GM21786 (cell line): ENCODE measurements at regions not wholly inside any gene's neighbourhood (a gene's known extent, or its start where the extent isn't known, plus 50 kb on each side); places are given as distances from the start of the nearest gene placed in this dataset.
"Not testable (repeated sequence)": the region's sequence is repeated elsewhere in the genome, so short reads cannot be mapped to it uniquely, and the experiment has no call there.

Experiments used
- ATAC-seq: cut with Tn5 transposase; IDR thresholded peaks from one replicate; pipeline ENCODE4 v1.9.1; 2021; ENCODE audit not compliant: unreplicated experiment

- ATAC-seq: no peak
Measured at GRCh38 chr10:118870467-118871243, 115.9 kb upstream of the CACUL1 start.

GRCh38 chr10:118871244-118871865 lies 116.6 kb upstream of the CACUL1 start:
- ATAC-seq: no peak

GRCh38 chr10:118873091-118873737 lies 118.4 kb upstream of the CACUL1 start:
- no peak for ATAC-seq

DNA sequence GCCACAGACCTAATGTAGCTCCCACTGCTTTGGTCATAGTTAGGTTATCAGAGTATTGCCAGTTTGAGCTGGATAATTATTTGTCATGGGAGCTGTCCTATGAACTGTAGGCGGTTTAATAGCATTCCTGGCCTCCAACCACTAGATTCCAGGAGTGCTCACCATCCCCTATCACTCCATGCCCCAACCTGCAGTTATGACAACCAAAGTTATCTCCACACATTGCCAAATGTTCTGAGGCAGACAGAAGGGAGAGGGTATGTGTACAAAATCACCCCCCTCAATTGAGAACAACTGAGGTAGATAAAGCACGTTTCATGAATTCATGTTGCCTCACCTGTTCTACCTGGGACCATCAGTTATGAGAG lies 119.0 kb upstream of the CACUL1 start:
- ATAC-seq: no peak

GRCh38 chr10:118874171-118874570 lies 119.4 kb upstream of the CACUL1 start:
- ATAC-seq: no peak

GRCh38 chr10:118875087-118875486 lies 120.3 kb upstream of the CACUL1 start:
- no peak for ATAC-seq

GRCh38 chr10:118882741-118883140 lies 128.0 kb upstream of the CACUL1 start:
- ATAC-seq: no peak

GRCh38 chr10:118892255-118892654 lies 137.3 kb upstream of the NANOS1 start:
- ATAC-seq: no peak

GRCh38 chr10:118894891-118895290 lies 134.6 kb upstream of the NANOS1 start:
- not testable (repeated sequence) for ATAC-seq

DNA sequence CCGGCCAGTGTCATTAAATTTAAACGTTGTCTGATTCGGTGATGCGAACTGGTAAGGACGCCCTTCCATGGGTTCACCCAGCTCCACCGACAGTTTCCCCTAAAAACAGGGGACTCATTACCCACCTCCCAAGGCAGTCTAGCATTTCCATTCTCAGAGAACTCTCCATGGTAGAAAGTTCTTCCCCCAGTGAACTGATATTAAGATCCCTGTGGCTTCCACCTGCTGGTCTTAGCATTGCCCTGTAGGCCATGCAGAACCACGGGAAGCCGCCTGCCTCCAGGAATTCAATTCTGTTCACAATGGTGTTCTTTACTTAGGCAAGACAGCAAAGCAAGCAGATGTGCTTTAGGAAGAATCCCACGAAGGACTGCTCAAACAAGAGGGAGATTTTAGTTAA lies 128.9 kb upstream of the NANOS1 start:
- ATAC-seq: no peak

- ATAC-seq: no peak
Measured at GRCh38 chr10:118901380-118901779, 128.1 kb upstream of the NANOS1 start.

DNA sequence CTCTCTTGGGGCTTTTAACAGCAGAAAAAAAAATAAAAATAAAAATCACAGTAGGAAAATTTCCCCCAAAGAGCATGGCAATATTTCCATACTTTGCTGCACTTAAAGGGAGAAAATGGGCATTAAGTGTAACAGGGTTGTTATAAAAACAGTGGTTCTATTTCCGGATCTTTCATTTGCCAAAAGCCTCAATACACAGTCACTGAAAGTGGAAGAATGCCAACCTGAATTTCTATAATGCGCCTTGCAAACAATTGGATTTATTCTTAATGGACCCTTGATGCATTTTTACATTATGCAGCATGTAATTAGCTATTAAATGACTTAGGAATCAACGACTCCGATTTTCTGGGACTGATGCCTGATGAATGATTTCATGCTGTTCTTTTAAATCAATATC lies 127.6 kb upstream of the NANOS1 start:
- no peak for ATAC-seq

- ATAC-seq: not testable (repeated sequence)
Measured at GRCh38 chr10:118902656-118903055, 126.9 kb upstream of the NANOS1 start.

DNA sequence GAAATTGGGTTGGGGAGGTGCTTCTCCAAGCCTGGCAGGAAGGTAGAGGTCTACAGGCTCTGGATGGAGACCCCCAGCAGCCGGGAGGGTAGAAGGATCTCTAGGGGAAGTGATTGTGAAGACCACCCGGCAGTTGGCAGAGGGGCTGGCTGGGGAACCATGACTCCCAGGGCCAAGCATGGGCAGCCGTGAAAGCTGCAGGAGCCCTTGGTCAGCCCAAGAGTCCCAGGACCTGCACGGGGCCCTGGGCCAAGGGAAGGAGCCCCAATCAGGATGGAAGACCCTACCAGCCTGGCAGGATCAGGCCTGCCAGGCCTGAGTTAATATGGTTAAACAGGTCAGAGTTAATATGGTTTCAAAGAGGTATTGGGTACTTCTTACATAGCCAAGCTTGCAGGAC lies 126.3 kb upstream of the NANOS1 start:
- no peak for ATAC-seq

DNA sequence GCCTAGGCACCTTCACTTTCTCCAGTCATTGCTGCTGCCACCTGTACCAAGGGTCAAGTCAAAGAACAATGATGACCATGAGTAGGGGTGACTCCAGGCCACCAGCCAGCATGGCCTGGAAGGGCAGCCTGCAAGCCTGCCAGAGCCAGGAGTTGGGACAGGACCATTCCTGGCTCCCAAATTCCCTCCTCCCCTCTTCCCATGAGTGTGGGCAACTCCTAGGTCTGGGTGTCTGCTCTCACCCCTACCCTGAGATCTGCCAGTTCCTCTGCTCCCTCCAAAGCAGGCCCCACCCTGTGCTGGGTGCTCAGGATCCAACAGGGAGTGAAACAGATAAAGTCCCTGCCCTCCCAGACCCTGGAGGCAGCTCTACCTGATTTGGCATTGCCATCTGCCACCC lies 125.8 kb upstream of the NANOS1 start:
- no peak for ATAC-seq

DNA sequence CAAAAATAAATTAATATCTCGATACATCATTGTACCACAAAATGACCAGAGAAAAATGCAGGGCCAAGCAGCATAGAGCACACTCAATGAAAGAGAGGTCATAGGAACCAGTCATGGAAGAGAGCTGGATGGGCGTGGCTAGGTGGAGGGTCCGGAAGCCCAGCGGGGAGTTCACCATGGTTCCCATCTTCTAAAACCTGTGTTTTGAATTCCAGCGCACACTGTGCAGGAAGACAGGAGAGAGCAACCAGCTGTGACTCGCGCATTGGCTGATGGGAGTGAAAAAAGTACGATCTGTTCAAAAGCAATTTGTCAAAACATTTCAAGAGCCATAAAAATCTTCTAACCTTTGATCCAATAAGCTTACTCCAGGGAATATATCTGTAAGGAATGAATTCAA lies 125.2 kb upstream of the NANOS1 start:
- ATAC-seq: no peak

DNA sequence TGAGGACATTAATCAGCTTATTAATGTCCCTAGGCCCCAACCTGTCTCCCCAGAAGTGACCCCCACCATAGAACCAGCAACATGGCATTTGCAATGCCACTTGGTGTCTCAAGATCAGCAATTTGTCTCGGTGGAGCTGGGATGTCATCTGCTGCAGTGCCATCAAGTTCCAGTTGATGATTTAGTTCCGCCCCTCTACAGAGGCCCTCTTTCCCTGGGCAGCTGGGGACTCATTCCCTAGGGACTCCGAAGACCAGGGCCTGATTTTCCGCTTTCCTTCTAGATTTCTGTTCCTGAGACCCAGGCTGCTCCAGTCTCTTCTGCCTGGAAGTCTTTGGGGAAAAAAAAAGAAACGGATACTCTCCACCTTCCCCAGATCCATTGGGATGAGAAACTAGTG lies 122.5 kb upstream of the NANOS1 start:
- no peak for ATAC-seq

DNA sequence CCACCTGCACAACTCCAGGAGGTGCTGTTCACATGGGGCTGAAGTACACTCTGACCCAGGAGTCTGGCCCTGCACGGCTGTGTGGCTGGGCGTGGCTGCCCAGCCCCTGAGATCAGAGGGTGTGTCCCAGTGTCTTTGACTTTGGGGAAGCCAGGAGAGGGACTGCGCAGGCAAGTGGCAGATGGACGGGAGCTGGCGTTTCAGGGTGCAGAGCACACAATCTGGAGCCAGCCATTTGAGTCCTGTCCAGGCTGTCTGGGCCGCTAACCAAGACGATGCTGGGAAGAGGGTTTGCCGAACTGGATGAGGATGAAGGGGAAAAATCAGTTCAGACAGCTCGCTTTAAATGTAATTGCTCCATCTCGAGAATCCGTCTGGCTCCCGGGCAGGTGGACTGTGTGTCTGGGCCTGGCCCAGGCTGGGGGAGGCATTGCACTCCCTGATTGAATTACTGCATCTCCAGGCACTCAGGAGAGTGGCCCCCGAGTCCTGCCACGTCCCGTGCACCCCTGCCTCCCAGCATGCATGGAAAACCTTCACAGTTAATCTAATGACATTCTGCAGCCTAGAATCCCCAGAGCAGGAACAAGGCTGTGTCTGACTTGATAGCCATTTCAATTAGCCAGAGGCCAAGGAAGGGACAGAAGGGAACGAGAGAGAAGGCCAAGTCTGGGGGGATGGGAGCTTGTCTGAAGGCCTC lies 120.8 kb upstream of the NANOS1 start:
- no peak for ATAC-seq

- ATAC-seq: no peak
Measured at GRCh38 chr10:118910702-118911101, 118.8 kb upstream of the NANOS1 start.

DNA sequence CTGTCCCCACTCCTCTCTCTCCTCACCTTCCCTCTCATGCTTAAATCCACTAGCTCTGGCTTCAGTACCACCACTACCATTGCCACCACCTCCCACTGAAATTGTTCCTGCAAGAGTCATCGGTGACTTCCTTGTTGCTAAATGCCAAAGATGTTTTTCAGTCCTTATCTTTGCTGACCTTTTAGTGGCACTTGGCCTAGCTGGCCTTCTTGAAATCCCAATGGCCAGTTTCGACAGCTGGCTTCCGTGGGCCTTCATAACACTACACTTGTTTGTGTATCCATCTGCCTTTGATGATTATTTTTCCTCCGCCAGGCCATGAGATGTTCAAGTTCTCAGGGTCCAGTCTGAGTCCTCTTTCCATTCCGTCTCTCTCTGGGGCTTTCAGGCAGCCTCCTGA lies 118.2 kb upstream of the NANOS1 start:
- ATAC-seq: no peak

DNA sequence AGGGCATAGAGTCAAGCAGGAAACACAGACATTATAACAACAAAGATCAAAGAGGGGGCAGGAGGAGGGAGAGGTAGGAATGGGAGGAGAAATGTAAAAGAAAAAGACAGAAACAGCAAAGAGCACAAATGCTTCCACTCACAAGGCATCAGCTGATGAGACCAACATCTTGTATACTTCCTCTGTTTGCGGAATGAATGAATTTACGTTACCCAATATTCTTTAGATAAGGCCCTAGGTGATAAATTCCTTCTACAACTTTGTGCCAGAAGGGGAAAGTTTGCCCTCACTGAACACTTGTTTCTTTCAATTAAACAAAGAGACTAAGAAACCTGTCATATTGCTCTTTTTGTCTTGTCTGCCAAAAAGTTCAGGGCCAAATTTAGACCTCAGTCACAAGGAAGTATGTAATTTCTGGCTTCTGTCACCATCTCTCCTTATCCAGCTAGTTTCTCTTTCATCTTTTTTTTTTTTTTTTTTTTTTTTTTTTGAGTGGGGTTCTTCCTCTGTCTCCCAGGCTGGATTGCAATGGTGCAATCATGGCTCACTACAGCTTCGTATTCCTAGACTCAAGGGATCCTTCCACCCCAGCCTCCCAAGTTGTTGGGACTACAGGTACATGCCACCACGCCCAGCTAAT lies 116.4 kb upstream of the NANOS1 start:
- ATAC-seq: no peak
